ENCODE measurements at regions not wholly inside any gene's neighbourhood (a gene's known extent, or its start where the extent isn't known, plus 50 kb on each side); places are given as distances from the start of the nearest gene placed in this dataset.

DNA sequence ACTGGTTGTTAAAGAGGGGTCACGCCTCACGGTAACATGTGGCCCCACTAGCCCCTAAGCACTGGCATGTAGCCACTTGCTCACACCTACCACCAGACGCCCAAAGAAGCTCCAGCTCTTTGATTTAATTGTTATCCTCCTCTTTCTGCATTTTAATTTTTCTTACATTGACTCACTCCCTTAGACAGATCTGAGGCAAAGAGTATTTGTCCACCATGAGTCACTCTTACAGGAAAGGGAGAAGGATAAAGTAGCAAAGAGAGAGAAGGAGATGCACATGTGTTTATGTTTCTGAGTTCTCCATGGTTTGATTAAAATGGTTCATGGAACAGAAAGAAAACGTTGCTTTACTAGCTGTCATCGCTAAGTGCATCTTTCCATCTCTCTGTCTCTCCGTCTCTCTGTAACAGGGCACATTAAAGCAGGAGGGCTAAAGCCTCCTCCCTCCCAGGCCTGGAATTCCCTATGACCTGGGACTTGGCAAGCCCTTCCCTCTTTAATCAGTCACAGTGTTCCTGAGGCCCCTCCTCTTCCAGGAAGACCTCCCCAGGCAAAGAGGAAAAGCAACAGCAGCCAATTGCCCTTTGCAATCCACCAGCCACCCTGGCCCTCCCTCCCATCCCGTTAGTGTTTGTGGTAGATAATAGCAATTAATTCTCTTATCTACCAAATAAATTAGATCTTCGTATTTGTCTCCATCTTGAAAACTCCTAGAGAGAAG lies 112.8 kb upstream of the TSHZ2 start:
- no peak for DNase-seq

GRCh38 chr20:52852714-52853113 lies 119.4 kb upstream of the TSHZ2 start:
- DNase-seq = no peak

DNA sequence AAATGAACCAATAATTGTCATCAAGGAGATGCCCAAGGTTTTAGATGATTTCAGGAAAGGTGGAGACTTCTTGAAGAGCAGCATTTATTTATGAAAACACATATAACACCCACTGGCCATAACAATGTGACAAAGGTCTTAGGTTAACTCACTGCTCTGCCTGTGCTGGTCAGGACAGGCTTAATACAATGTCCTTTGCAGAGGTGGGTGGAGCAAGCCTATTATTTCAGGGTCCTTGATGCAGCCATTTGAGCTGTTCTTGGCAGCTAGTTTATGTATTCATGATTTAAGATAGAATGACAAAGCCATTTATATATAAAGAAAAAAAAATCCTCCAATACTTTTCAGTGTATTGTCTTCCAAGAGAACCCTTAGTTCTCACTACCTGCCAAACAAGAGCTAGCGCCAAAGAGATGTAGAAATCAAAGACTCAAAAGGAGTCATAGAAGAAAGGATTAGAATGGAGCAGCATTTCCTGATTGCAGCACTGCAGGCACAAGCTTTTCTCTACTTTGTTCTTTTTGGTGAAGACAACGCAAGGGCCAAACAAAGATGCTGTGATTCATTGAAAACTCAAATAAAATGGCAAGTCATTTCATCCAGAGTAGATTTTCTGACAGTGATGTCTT lies 124.3 kb upstream of the TSHZ2 start:
- no peak for DNase-seq

GRCh38 chr20:52847029-52847660 lies 125.0 kb upstream of the TSHZ2 start:
- DNase-seq = no peak

GRCh38 chr20:52845044-52845443 lies 127.1 kb upstream of the TSHZ2 start:
- no peak for DNase-seq

DNA sequence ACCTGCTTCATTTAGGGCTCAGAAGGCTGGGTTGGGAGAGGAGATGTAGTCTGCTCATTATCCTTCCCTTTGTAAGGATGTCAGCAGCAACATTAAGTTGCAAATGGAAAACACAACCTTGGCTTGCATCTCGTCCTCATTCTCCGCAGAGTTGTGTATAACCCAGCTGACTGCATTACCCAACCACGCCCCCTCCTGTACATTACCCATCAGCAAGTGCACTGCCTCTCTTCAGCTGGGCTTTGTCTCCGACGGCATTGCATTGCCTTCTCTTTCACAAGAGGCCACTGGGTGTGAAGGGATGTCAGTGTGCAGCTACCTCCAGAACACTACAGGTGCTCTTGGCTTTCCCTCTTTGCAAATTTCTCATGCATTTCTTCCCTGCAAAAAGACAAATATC lies 128.7 kb upstream of the TSHZ2 start:
- DNase-seq = no peak

GRCh38 chr20:52841003-52841402 lies 131.2 kb upstream of the TSHZ2 start:
- no peak for DNase-seq

GRCh38 chr20:52840041-52840440 lies 132.1 kb upstream of the TSHZ2 start:
- no peak for DNase-seq

GRCh38 chr20:52838510-52839241 lies 133.5 kb upstream of the TSHZ2 start:
- no peak for DNase-seq

- no peak for DNase-seq
Observed at GRCh38 chr20:52837378-52837777, 134.8 kb upstream of the TSHZ2 start.

GRCh38 chr20:52833901-52834300 lies 138.3 kb upstream of the TSHZ2 start:
- no peak for DNase-seq

GRCh38 chr20:52832151-52832774 lies 139.9 kb upstream of the TSHZ2 start:
- DNase-seq = no peak

DNA sequence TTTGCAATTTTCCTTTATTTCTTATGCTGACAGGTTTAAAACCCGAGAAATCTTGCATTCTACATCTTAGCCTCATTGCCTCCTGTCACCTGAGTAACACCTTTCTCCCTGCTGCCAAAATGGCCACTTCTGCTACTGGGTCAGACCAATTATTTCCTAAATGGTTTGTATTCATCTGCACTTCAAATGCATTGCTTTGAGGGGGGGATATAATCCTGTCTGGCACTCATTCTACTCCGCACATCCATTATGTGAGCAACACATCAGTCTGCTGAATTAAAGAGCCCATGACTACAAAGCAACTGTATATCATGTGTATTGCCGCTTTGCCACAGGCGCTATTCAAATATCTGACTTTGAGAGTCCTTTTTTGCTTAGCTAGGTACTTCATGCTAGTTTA lies 141.6 kb upstream of the TSHZ2 start:
- no peak for DNase-seq

DNA sequence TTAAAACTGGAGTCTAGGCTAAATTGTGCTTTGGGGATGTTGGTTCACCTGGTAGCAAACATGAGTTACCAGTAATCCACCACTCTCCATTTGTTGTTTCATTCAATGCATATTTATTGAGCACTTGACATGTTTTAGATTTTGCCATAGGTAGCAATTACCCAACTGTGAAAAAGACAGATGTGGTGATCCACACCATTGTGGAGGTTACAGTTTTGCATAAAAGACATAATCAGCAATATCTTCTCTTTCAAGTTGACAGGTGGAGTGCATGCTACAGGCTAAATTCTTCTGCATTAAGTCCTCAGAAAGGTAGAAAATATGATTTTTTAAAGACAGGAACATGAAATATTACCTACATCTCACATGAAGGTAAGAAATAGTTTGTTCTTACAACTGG lies 143.0 kb upstream of the TSHZ2 start:
- DNase-seq = no peak

GRCh38 chr20:52828199-52828598 lies 144.0 kb upstream of the TSHZ2 start:
- no peak for DNase-seq

DNA sequence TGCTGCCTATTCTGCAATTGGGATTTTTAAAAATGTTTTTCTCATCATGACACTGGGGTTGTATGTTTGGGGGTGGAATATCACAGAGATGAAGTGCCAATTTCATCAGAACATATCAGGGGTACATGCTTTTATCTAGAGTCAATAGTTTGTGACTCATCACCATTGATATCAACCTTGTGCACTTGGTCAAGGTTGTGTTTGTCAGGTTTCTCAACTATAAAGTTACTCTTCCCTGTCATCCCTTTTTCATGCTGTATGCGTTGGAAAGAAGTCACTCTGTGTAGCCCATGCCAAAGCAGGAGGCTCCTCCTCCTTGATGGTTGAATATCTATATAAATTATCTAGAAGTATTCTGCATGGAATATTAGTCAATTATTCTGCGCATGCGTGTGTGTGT lies 145.4 kb upstream of the TSHZ2 start:
- DNase-seq = no peak

DNA sequence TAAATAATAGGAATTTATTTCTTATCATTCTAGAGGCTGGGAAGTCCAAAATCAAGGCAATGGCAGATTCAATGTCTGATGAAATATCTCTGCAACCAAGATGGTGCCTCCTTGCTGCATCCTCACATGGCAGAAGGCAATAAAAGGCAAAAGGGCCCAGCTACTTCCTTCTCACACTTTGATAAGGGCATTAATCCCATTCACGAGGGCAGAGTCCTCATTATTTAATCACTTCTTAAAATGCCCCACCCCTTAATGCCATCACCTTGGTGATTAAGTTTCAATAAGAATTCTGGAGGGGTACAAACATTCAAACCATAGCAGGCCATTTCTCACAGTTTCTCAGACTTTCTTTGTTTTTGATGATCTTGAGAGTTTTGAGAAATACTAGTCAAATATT lies 145.8 kb upstream of the TSHZ2 start:
- no peak for DNase-seq

DNA sequence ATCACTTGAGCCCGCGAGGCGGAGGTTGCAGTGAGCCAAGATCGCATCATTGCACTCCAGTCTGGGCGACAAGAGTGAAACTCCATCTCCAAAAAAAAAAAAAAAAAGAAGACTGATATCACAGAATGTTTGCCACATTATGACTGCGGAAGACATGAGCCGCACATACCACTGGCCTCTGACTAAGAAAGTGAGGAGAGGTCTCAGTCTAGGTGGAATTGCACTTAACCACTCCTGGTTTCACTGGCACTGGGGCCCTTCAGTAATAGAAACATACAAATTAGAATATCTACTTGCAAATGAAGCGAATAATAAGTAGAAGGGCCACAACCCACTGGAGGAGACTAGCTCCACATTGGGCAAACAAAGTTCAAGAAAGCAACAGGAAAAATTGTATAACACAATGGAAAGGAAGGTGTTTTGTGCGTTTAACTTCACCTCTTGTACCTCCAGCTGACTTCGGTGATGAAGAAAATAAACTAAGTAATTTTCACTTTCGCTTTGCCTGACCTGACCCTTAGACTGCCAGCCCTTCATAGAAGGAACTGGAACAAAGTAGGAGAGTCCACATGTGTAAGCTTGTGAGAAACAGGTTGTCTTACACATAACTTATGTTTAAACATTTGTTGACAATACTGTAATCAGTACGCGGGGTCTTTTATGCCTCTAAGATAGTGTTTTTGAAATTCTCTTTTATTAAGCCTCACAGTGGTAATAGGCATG lies 147.5 kb upstream of the TSHZ2 start:
- no peak for DNase-seq

DNA sequence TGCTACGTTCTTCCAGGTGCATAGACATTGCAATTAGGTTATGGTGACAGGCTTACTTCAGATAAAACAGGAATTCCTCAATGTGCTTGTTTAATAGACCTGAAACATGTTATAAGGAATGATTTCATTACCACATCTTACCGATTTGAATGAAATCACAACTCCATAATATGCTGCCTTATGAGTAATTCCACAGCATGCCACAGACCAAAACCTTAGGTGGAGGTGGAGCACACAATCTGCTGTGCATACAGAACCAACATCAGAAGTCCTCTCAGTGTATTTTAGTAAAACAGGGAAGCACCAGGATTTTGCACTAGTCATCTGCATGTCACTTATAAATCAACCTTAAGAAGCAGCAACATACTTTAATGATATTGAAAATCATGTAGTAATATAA lies 148.9 kb upstream of the TSHZ2 start:
- DNase-seq = no peak

DNA sequence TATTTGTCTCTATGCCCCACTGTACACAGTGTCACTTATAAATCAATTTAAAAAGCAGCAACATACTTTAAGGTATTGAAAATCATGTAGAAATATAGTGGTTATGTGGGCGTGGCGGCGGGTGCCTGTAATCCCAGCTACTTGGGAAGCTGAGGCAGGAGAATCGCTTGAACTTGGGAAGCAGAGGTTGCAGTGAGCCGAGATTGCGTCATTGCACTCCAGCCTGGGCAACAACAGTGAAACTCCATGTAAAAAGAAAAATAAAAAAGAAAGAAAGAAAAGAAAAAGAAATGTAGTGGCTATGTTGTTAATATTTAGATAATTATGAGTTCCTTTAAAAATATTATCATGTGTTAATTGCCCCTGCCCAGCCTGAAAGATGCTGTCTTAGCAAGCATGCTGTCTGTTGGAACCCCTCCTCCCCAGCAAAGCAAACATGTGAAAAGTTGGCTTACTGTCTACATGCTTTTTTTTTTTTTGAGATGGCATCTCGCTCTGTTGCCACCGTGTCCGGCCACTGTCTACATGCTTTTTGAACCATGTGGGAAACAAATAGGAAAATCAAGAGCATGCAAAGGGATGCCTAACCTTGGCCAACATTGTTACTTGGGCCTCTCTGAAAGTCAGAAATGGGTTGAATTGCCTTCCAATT lies 151.4 kb upstream of the TSHZ2 start:
- DNase-seq = no peak

DNA sequence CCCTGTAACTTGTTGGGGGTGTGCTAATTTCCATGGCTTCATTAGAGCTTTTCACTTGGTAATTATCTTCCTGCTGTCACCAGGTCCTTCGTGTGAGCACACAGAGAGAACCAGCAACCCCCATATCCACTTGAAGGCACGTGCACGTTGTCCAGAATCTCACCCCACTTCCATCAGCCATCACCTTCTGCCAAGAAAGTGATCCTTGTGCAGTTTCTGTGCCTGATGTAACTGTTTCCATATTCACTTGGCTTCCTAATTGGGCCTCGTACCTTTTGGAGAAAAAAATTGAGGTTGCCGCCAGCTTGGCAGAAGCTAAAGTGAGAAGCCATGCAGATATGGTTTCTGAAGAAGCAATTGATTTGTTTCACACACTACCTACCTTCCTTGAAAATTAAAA lies 153.7 kb upstream of the TSHZ2 start:
- DNase-seq = no peak

GRCh38 chr20:52817981-52818380 lies 154.2 kb upstream of the TSHZ2 start:
- no peak for DNase-seq

Measured in 8988T (cell line).